C4-2B (cell line): ENCODE measurements at regions not wholly inside any gene's neighbourhood (a gene's known extent, or its start where the extent isn't known, plus 50 kb on each side); places are given as distances from the start of the nearest gene placed in this dataset.

Experiments used
- H3K27ac ChIP-seq: fragments of 450-650 bp; 2 replicates; pipeline ENCODE4 v1.5.1; 2017
- ZFX ChIP-seq: fragments of 450-650 bp; IDR thresholded peaks from 2 replicates; pipeline ENCODE4 v1.6.1; 2017
- TF ChIP-seq, protein P1 (sequence below): fragments of 450-650 bp; conservative IDR thresholded peaks from 2 replicates; pipeline ENCODE4 v1.5.1; 2017; ENCODE audit warnings: mild to moderate bottlenecking

DNA sequence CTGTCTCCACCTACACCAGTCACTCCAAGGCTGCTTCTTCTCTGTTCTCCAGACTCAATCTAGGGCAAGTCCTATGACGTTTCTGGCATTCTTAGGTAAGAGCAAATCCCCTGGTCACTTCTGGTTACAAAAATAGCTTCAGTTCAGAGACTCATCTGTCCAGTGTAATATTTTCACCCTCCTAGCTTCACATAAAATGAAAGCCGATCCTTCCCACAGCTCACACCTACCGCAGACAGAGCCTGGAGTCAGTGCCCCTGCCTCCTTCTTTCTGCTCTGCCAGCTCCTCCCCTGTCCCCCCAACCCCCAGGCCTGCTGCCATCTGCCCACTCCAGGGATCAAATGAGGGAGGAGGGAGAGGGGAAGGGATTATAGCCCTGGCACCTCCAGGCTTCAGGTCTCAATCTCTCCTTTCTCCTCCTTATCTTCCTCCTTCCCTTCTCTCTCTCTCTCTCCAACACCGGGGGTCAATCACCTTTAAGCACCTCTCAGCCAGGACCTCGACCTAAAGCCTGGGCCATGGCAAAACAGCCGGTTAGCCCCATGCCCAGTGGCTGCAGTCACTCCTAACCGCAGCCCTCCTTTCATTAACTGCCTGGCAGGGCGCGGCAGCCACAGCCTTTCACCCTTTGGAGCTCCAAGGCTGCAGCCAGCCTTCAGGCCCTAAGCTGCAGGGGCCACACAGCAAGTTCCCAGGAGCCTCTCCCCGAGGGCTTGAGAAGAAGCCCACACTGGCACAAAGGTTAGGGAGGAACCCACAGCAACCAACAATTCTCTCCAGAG, 292.6 kb upstream of the MGMT start:
- H3K27ac ChIP-seq = no peak overlapping the region
- TF ChIP-seq, protein P1, sequence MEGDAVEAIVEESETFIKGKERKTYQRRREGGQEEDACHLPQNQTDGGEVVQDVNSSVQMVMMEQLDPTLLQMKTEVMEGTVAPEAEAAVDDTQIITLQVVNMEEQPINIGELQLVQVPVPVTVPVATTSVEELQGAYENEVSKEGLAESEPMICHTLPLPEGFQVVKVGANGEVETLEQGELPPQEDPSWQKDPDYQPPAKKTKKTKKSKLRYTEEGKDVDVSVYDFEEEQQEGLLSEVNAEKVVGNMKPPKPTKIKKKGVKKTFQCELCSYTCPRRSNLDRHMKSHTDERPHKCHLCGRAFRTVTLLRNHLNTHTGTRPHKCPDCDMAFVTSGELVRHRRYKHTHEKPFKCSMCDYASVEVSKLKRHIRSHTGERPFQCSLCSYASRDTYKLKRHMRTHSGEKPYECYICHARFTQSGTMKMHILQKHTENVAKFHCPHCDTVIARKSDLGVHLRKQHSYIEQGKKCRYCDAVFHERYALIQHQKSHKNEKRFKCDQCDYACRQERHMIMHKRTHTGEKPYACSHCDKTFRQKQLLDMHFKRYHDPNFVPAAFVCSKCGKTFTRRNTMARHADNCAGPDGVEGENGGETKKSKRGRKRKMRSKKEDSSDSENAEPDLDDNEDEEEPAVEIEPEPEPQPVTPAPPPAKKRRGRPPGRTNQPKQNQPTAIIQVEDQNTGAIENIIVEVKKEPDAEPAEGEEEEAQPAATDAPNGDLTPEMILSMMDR = no peak
- TF ChIP-seq ZFX = no peak

DNA sequence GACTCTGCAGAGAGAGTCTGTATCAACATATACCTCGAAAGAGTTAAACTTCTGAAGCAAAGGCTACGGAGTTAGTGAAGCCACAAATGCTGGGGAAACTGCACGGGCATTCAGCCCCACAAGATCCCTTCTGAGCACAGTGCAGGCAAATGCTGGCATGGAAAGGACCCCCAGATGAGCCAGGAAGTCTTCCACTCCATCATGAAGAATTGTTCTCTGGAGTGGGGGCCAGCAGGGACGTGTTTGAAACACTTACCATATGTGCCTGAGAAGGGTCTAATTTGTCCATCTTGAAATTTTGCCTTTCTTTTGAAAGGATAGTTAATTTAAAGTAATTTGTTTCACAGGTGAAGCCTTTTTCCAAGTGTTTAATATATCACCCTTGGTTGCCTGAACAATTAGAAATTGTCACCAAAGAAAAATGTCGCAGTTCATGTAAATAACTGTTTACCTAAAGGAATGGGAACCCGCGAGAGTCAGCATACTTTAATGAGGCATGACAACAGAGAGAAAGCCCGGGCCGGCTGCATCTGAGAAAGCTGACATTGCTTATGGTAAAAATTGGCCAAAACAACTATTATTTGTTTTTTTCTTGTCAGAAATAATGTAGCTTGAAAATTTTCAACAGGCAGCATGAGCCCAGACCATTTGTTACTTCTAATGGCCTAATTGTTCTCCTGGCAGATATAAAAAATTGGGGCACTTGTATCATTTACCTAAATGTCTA, 287.6 kb upstream of the MGMT start:
- H3K27ac ChIP-seq = no peak overlapping the region
- TF ChIP-seq, protein P1 = no peak
- TF ChIP-seq ZFX = no peak

DNA sequence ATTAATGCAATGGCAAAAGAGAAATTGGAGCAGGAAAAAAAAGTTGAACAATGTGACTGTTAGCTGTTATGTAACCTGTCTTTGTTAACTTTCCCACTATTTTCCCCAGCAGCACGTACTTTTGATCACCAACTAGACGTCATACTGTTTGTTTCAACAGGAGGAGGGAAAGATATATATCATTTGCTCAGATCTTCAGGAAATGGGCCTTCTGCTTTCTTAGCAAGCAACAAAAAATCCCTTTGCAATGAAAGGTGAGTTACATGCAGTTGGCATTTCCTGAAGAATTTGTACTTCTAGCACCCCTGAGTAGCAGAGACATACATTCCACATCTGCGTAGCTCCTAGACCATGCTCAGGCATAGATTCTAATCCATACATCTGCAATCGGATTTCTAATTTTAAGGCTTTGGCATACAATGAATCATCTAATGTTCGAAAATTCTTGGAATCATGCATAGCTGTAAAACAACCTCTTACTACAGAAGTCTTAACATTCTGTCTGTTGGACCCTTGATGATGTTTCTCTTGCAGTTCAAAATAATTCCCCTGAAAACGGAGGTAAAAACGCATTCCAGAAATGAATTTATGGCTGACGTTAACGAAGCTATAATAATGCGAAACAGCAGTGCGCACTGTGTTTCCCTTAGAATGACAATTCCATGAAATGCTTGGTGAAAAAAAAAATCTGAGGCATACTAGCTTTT, 286.9 kb upstream of the MGMT start:
- H3K27ac ChIP-seq = no peak overlapping the region
- TF ChIP-seq, protein P1 = no peak

DNA sequence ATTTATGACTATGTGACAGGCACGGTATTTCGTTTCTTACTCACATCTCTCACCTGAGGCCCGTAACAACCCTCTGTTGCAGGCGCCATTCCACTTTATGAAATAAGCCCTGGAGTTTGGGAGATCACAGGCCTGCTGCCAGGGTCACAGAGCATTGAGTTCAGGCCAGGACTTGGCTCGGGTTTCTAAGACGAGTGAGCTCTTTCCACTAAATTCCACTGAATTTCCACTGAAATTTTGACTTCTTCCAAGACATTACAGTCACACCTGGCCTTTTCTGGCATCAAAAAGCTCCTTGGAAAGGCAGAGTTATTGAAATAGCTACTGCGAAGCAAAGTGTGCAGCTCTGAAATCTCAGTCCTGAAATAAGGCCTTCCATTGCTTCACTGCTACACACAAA, 282.8 kb upstream of the MGMT start:
- TF ChIP-seq, protein P1 = no peak
- TF ChIP-seq ZFX = no peak
- H3K27ac ChIP-seq = no peak overlapping the region

GRCh38 chr10:129187331-129187730, 279.7 kb upstream of the MGMT start:
- TF ChIP-seq, protein P1 = no peak
- no peak for TF ChIP-seq ZFX
- H3K27ac ChIP-seq = no peak overlapping the region

- H3K27ac ChIP-seq = no peak overlapping the region
- TF ChIP-seq ZFX = no peak
- TF ChIP-seq, protein P1 = no peak
Measured at GRCh38 chr10:129191797-129192196, 275.2 kb upstream of the MGMT start.
